RCC 7860 (cell line): ENCODE measurements at regions not wholly inside any gene's neighbourhood (a gene's known extent, or its start where the extent isn't known, plus 50 kb on each side); places are given as distances from the start of the nearest gene placed in this dataset.
"Not testable (repeated sequence)": the region's sequence is repeated elsewhere in the genome, so short reads cannot be mapped to it uniquely, and the experiment has no call there.

Experiments
- DNase-seq: peaks from one replicate; pipeline ENCODE4 v3.0.0-alpha.2; 2015; ENCODE audit warnings: low spot score
- FAIRE-seq: peaks from 2 replicates; lab custom pipeline; 2012; peaks lifted over from hg19 to GRCh38; lab: Jason Lieb, UNC

- FAIRE-seq (no peak), DNase-seq (no peak)
Observed at GRCh38 chr1:56135069-56135863, 444.1 kb downstream of the PLPP3 start.

GRCh38 chr1:56133522-56134472, 445.6 kb downstream of the PLPP3 start:
- no peak for FAIRE-seq
- DNase-seq: no peak

GRCh38 chr1:56132520-56132919, 446.8 kb downstream of the PLPP3 start:
- DNase-seq (no peak), FAIRE-seq (no peak)

DNA sequence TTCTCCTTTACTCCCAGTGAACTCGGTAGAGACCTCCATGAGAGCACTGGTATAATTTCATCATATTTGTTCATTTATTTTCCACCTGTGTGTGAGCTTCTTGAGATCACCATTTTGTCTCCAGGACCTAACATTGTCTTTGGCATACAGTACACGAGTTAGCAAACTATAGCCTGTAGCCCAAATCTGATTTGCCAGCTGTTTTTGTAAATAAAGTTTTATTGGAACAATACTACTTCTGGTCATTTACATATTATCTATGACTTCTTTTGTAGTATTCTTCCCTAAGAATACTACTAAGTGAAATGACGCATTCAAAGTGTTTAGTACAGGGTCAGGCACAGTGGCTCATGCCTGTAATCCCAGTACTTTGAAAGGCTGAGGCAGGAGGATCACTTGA, 449.5 kb downstream of the PLPP3 start:
- DNase-seq: no peak

GRCh38 chr1:56125316-56125715, 454.0 kb downstream of the PLPP3 start:
- DNase-seq (no peak), FAIRE-seq (no peak)

More for the DNA sequence above, 449.5 kb downstream of the PLPP3 start:
- FAIRE-seq: no peak

DNA sequence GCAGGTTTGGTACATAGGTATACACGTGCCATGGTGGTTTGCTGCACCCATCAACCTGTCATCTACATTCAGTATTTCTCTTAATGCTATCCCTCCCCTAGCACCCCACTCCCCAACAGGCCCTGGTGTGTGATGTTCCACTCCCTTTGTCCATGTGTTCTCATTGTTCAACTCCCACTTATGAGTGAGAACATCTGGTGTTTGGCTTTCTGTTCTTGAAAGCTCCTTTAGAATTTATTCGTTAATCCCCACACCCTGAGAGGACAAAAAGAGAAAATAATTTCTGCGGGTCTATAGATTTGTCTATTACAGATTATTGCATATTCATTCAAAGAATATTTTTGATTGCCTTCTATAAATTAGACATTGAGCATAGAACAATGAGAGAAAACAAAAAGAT, 455.5 kb downstream of the PLPP3 start:
- no peak for DNase-seq
- FAIRE-seq: no peak

GRCh38 chr1:56123421-56123820, 455.9 kb downstream of the PLPP3 start:
- no peak for FAIRE-seq
- DNase-seq: no peak

DNA sequence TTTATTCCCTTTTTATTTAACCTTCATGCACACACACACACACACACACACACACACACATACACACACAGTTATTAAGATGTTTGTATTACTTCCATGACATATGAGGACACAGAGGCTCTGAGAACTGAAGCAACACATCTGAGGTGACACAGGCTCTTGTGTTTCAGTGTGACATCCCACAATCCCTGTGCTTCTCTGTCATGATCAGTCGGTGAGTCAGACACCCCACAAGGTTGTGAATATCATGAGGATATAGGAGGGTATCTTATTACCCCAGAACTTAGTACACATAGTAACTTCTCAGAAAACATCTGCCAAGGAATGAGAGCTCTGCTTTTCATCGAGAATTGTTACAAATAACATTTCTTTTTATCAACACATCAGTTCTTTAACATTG, 459.3 kb downstream of the PLPP3 start:
- FAIRE-seq (no peak), DNase-seq (no peak)

- not testable (repeated sequence) for DNase-seq
Observed at GRCh38 chr1:56118676-56119075, 460.7 kb downstream of the PLPP3 start.

DNA sequence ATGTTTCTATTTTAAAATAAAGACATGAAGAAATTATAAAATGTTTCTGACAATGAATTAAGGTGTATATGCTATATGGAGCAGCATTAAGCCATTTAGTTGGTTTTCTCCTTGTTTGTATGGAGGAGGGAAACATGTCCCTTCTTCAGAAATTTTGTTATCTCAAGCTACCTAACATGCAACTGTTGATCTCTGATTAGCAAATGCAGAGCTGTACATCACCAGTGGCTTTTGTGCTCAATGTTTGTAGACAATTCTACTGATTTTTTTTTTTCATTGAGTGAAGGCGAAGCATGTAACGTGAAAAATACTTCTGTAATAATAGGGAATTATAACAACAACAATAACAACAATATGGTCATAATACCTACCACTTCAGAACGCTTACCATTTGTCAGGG, 463.7 kb downstream of the PLPP3 start:
- FAIRE-seq: no peak
- DNase-seq: no peak

More at GRCh38 chr1:56118676-56119075, 460.7 kb downstream of the PLPP3 start:
- not testable (repeated sequence) for FAIRE-seq

DNA sequence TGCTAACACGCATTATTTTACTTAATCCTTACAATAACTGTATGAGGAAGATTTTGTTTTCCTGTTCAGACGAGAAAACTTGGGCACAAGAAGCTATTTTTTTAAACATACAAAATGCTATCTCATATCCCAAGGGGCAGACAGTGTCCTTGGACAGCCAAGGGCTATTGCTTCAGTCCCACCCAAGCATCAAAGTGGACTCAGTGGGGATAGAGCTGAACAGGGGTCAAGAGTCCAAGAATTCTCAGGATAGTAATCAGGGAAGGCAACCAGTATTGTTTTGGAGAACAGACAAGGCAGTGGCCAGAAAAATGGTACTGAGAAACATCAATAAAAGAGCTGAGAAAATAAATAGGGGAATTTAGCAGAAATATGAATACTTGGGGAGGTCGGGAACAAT, 465.7 kb downstream of the PLPP3 start:
- no peak for DNase-seq
- no peak for FAIRE-seq

DNA sequence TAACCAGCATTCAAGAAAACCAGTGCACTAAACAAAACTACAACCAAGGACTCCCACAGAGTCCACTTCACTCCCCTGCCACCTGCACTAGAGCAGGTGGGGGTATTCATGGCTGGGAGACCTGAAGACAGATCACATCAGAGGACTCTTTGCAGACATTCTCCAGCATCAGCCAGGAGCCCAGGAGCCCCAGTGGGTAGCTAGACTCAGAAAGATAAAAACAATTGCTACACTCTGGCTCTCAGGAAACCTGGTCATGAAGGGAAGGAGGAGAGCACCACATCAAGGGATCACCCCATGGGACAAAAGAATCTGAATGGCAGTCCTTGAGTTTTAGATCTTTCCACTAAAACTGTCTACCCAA, 472.1 kb downstream of the PLPP3 start:
- FAIRE-seq: no peak

GRCh38 chr1:56106531-56107274, 472.7 kb downstream of the PLPP3 start:
- no peak for FAIRE-seq
- no peak for DNase-seq

More for the DNA sequence above, 472.1 kb downstream of the PLPP3 start:
- no peak for DNase-seq

- DNase-seq (no peak), FAIRE-seq (no peak)
Observed at GRCh38 chr1:56105397-56105796, 474.0 kb downstream of the PLPP3 start.

- FAIRE-seq: no peak
- no peak for DNase-seq
Observed at GRCh38 chr1:56099766-56100265, 479.5 kb downstream of the PLPP3 start.

- DNase-seq: no peak
- FAIRE-seq: no peak
Observed at GRCh38 chr1:56098946-56099345, 480.4 kb downstream of the PLPP3 start.

DNA sequence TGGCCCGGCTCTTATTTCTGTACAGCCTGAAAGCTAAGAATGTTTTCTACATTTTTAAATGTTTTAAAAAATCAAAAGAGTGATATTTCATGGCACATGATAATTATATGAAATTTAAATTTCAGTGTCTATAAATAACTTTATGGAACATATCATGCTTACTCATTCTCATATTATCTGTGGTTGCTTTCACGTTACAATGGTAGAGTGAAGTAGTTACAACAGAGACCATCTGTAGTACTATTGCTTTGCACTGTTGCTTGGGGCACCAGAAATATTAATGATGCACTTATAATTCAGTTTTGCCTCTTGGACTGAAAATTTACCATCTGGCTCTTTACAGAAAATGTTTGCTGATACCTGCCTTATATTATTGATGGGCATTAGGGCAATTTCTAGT, 481.6 kb downstream of the PLPP3 start:
- DNase-seq: no peak
- no peak for FAIRE-seq

- DNase-seq (no peak), FAIRE-seq (no peak)
Observed at GRCh38 chr1:56095696-56096665, 483.4 kb downstream of the PLPP3 start.

DNA sequence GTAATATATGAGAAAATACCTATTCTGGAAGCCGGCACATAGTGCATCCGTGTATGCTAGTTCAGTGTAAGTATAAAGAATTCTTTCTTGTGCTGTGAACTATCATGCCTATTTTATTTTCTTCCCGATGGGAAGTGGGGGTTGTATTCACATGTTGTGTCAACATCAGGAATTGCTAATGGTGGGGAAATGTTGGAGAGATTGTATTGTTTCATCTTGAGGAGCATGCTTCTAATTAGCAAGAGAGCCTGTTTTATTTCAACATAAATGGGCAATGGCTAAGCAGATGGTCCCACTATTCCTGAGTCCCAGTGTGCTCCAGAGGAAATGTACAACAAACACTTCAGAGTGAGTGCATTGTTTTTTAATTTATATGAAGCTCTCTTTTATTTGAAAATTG, 485.2 kb downstream of the PLPP3 start:
- no peak for FAIRE-seq
- DNase-seq: no peak
